ENCODE measurements at regions not wholly inside any gene's neighbourhood (a gene's known extent, or its start where the extent isn't known, plus 50 kb on each side); places are given as distances from the start of the nearest gene placed in this dataset.
"Not testable (repeated sequence)": the region's sequence is repeated elsewhere in the genome, so short reads cannot be mapped to it uniquely, and the experiment has no call there.

DNA sequence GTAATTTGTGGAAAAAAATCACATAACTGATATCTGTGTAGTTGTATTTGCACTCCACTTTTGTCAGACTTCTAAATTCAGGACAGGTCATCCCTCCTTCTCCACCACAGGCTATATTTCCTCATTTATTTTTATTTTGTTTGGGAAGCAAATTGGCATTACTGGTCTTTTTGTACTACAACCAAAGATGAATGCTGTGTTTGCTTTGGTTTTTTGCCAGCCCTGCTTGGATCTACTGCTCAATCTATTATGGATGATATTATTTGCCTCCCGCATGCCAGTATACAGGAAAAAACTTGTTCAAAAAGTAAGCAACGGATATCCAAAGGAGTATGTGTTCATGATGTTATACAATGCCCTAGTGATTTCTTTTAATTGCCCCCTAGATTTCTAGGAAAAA, 948.8 kb downstream of the TRHDE start:
- DNase-seq, result no peak

DNA sequence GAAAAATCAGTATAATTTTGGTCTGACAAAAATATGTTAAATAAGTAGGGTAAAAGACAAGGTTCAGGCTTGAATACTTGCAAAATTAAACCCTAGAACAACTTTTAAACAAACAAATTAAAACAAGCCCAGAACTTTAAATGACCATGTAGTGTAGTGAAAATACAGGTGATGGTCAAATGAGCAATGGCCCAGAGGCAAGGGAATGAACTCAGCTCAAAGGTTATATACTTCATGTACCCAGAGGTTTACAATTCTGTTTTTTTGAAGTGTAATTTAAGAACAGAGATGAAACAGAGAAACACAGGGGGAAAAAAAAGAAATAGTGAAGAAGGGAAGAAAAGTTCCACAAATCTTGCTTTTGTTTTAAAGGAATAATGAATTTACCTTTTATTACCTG, 949.2 kb downstream of the TRHDE start:
- DNase-seq, result no peak

GRCh38 chr12:73221836-73222235, 949.7 kb downstream of the TRHDE start:
- DNase-seq, result no peak

DNA sequence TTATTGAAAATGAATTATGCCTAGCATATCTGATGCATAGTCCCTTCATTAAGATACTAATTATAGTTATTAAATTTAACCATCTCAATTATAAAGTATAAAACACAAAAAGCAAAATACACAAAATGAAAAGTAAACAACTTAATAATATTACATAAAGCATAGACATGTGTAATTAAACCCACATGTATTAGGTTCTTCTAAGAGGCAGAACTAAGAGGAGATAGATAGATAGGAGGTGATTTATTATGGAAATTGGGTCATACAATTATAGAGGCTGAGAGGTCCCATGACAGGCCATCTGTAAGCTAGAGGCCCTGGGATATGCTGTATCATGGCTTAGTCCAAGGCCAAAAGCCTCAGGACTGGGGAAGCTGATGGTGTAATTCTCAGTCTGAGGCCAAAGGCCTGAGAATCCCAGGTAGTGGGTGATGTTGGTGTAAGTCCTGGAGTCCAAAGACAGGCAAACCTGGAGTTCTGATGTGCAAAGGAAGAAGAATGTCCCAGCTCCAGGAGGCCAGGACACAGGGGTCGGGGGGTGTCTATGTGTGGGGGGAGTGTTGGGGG, 953.3 kb downstream of the TRHDE start:
- DNase-seq, result no peak

GRCh38 chr12:73225941-73226340, 953.8 kb downstream of the TRHDE start:
- DNase-seq, result no peak

GRCh38 chr12:73226593-73226992, 954.4 kb downstream of the TRHDE start:
- no peak for DNase-seq

GRCh38 chr12:73228828-73229227, 956.7 kb downstream of the TRHDE start:
- not testable (repeated sequence) for DNase-seq

DNA sequence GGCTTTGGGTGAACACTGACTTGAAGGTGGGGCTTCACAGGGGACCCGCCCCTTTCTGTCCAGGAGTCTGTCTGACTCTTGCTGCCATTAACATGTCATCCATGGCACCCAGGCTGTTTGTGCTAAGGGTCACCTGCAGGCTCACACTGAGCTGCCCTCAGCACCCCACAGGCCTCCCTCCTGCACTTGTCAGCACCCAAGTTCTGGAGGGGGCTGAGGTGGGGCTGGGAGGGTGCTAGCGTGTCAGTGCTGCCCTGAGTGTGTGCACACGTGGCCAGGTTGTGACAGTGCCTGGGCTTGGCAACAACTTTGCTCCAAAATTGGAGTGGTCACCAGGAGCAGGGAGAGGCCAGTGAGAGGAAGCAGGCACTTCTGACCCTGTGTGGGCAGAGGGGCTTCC, 963.2 kb downstream of the TRHDE start:
- DNase-seq, result no peak

DNA sequence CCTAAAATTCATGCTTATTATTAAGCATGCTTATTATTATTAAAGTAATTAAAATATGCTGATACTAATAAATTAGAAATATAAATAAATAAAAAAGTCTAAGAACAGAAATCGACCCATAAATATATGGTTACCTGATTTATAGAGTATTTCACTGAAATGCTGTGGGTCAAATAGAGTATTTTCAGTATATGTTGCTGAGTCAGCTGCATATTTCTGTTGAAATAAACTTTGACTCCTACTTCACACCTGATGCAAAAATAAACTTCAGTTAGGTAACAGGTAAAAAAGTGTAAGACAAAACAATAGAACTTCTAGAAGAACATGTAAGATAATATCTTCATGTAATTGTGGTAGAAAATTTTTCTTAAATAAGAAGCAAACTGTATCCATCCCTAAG, 967.9 kb downstream of the TRHDE start:
- DNase-seq, result no peak

DNA sequence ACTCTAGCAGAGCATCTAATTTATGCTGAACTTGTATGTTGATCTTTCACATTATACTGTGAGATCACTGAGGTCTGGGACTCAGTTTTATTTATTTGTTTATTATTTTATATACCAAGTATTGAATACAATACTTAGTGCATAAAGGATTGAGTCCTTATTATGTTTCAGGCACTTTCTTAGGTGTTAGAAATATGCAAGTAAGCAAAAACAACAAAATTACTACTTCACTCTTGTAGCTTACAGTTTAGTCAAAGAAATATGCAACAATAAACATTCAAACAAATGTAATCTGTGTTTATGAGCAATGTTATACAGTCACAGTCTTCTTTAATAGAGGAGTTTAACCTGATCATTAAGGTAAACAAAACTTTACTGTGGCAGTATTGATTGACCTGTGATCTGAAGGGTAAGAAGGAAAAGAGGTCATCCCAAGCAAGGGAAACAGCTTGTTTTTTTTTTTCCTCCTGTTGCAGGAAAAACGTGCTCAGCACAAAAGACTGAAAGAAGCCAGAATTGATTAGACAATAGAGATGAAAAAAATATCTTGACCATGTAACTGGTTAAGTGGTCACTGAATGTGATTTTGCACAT, 990.7 kb downstream of the TRHDE start:
- no peak for DNase-seq

DNA sequence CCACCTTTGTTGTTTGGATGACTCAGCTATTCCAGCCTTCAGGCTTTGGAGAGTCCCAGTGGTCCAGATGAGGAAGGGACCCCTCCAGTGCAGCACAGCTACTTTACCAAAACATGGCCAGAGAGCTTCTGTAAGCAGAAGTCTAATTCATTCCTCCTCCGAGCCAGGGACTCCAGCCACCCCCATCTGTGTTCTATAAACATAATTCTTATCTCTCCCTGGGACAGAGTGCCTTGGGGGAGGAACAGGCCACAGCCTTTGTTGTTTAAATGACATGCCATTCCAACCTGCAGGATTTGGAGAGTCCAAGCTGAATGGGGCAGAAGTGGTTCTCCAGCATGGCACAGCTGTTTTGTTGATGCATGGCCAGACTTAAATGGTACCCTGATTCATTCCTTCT, 994.0 kb downstream of the TRHDE start:
- DNase-seq, result no peak

DNA sequence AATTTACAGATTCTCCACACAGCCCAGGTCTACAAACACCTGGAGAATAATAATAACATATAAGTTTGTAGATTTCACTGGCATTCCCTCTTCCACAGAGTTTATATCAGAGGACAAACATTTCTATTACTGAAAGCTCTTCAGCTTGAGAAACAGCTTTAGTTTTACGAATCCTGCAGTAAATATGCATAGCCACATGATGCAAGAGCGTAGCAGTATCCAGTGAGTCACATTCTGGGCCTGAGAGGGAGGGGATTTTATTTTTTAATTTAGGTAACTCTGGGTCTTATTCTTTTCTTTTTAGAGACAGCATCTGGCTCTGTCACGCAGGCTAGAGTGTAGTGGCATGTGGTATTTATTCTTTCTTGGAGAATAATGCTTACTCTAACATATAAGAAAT, 1002.8 kb downstream of the TRHDE start:
- DNase-seq, result no peak

DNA sequence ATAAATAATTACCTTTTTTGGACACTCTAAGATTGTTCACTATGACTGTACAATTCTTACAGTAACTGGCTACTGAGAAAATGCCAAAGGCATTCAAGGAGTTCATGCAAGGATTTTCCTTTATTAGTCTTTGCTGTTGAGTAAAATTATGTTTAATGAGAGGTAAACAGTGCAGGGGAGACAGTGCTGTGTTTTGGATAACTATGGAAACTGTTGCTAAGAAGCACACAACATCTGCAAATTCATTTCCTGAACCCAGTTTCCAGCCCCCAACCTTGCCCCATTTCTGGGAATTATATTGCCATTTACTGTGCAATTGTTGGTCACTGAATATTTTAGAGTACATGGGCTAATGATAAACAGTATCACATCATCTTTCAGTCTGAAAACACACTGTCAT, 1005.8 kb downstream of the TRHDE start:
- DNase-seq, result no peak

- DNase-seq, result no peak
Measured at GRCh38 chr12:73301530-73301929, 1029.4 kb downstream of the TRHDE start.

- DNase-seq, result no peak
Measured at GRCh38 chr12:73307260-73307659, 1035.1 kb downstream of the TRHDE start.

- no peak for DNase-seq
Measured at GRCh38 chr12:73308079-73308478, 1035.9 kb downstream of the TRHDE start.

- DNase-seq, result no peak
Measured at GRCh38 chr12:73308747-73309146, 1036.6 kb downstream of the TRHDE start.

DNA sequence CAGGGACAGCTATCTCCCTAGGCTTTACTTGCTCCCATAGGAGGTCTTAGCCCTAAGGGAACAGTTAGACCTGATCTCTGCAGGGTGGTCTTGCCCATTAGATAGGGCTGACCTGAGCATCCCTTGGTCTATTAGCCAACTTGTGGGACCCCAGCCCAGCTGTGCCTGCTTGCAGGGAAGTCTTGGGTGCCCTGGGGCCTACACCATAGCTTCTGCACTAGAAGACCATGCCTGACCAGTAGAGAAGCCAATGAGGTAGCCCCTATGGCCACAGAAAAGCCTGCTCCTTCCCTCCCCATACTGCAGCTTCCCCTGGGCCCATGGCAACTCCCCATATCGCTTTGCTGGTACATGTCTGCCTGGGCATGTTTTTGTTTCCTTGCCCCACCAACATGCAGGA, 1049.1 kb downstream of the TRHDE start:
- no peak for DNase-seq

DNA sequence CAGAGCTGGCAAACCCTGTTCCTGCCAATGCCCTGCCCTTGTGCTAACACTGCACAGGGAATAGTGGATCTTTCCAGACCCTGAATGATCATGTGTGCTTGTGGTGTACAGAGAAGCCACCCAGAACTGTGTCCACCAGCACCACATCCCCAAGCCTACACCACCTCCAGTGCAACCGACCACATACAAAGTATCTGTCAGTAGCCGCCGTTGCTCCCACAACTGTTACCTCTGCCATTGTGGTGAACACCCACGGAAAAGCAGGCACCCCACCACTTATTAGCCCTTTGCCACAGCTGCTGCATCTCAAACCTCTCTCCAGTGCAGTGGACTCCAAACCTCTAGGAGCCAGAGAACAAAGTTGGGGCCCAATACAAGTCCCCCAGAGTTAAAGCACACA, 1049.6 kb downstream of the TRHDE start:
- no peak for DNase-seq

GRCh38 chr12:73330584-73331351, 1058.6 kb downstream of the TRHDE start:
- DNase-seq, result no peak

DNA sequence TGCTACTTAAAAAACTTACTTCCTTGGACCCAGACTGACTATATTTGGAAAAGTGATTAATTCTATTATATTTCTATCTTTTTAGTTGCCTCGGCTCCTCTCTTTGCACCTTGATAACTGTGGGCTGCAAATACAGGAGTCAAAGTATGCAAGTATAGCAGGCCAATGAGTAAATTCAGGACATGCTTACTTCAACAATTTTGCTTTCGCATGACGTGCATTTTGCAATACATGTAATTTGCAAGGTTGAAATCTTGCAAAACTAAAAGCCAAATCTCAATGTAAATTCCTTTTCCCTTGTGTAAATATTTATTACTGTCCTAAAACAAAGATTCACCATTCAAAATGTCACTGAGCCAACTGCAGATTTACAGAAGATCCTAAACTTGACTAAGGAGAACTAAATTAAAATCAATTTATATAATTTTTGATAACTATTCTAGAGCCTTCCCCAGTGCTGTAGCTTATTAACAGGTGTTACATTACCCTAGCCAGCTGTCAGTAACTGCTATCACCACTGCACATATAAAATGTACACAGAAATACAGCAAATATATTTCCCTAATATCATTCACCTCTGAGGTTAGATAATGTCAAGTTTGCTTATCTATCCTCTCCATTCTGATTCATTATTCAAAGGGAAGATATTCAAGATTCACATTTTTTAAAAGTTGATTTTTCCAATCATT, 1069.5 kb downstream of the TRHDE start:
- no peak for DNase-seq

GRCh38 chr12:73342733-73343132, 1070.6 kb downstream of the TRHDE start:
- DNase-seq, result no peak

- DNase-seq, result no peak
Measured at GRCh38 chr12:73352826-73353225, 1080.7 kb downstream of the TRHDE start.
